ENCODE measurements at regions not wholly inside any gene's neighbourhood (a gene's known extent, or its start where the extent isn't known, plus 50 kb on each side); places are given as distances from the start of the nearest gene placed in this dataset.

DNA sequence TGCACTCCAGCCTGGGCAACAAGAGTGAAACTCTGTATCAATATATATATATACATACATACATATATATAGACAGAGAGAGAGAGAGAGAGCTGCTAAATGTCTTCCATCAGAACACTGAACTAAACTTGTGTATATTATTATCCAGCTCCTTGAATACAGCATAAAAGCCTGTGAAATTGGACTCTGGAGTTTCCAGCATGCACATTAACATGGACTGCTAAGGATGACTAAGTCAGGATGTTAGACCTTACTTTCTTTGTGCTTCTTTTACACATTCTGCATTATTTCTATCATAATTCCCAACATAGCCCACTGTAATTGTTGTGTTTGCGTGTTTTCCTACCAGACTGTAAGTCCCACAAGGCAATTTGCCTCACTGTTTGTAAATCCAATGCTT is 259.1 kb downstream of the TGFB2 start:
- Histone ChIP-seq H2BK20ac (ENCODE audit: low read length) (no peak overlapping the region), H3K27me3 (replicated peaks in 1 of 4; ENCODE audit: control insufficient read depth in 3 of 4, extremely low read depth in 1 of 4, insufficient read depth in 3 of 4, low read length in 3 of 4) (no peaks in the 10 kb centered on the region), H3K79me2 (ENCODE audit: control insufficient read depth in 1 of 2, insufficient read depth in 2 of 2, low read length in 2 of 2) (no peaks in the 10 kb centered on the region), H4K20me1 (replicated peaks in 1 of 2; ENCODE audit: control insufficient read depth in 1 of 2, insufficient read depth in 2 of 2, low read length in 2 of 2) (no peaks in the 10 kb centered on the region), H3K79me1 (ENCODE audit: low read depth, low read length) (no peaks in the 10 kb centered on the region), H3K23ac (ENCODE audit: insufficient read length) (no peak overlapping the region), H3K4me3 (ENCODE audit: extremely low read depth in 1 of 4, insufficient read depth in 2 of 4, low read depth in 3 of 4, low read length in 4 of 4) (no peak overlapping the region), H4K5ac (ENCODE audit: insufficient read length, low read depth, low read length) (no peak overlapping the region), H4K8ac (ENCODE audit: extremely low read depth, insufficient read depth, low read length) (no peak overlapping the region), H3K27ac (ENCODE audit: low read depth, low read length) (no peak overlapping the region), H3K23me2 (ENCODE audit: low read depth, low read length) (no peaks in the 10 kb centered on the region), H2AFZ (ENCODE audit: low read length) (no peak overlapping the region), H3K4me2 (ENCODE audit: insufficient read depth in 1 of 2, low read depth in 2 of 2, low read length in 2 of 2) (no peak overlapping the region), H3K56ac (replicated peaks; ENCODE audit: insufficient read length, low read depth, low read length) (no peak overlapping the region), H3K14ac (ENCODE audit: insufficient read length) (no peak overlapping the region), H3K9ac (replicated peaks in 1 of 4; ENCODE audit: extremely low read depth in 1 of 4, low read depth in 3 of 4, low read length in 3 of 4) (no peak overlapping the region), H3K9me3 (ENCODE audit: insufficient read depth in 2 of 2, low read depth in 1 of 2, low read length in 1 of 2) (0 out of 4 replicates have a peak, but pooled peaks cover 0 to 3% of the 10 kb centered on the region in 2 experiments), H2BK120ac (replicated peaks; ENCODE audit: low read depth, low read length) (no peak overlapping the region), H3K36me3 (ENCODE audit: control insufficient read depth in 2 of 4, insufficient read depth in 4 of 4, low read length in 3 of 4) (no peaks in the 10 kb centered on the region), H3K4me1 (replicated peaks in 1 of 4; ENCODE audit: control insufficient read depth in 3 of 4, insufficient read depth in 4 of 4, low read length in 3 of 4) (no peaks in the 10 kb centered on the region), H3K4ac (replicated peaks; ENCODE audit: insufficient read length, low read depth, low read length) (no peak overlapping the region), H4K91ac (replicated peaks; ENCODE audit: insufficient read length, low read length) (no peak overlapping the region), H2BK5ac (ENCODE audit: low read depth, low read length) (no peak overlapping the region), H3K18ac (ENCODE audit: extremely low read depth, low read length) (no peak overlapping the region), H2BK15ac (ENCODE audit: low read length) (no peak overlapping the region), H2BK12ac (ENCODE audit: low read depth, low read length) (no peak overlapping the region), H2AK5ac (ENCODE audit: low read depth, low read length) (no peak overlapping the region)
- DNase-seq (ENCODE audit: low read depth in 1 of 2, low spot score in 2 of 2), result no peak
- WGBS, 2 experiments (ENCODE audit: extremely low coverage in 1 of 2, insufficient coverage in 1 of 2, insufficient read length in 1 of 2, insufficient replicate concordance in 2 of 2, low coverage in 1 of 2, low lambda C conversion rate in 2 of 2, missing lambda C conversion rate in 1 of 2), result 88% methylated on average over 1 of the region's 1 CpG; no CpG with 5 or more reads in 1 of the 2 experiments
- CTCF ChIA-PET (ENCODE audit: partially characterized antibody), result interaction anchor here (0.9 kb wide), 1 partner anchor 18 kb away, joined by 4 read pairs; no protein-coding TSS in a partner anchor
- POLR2A ChIA-PET (ENCODE audit: partially characterized antibody), result no interaction called here
- no peak for FAIRE-seq
- TF ChIP-seq POLR2A (IDR thresholded peaks at IDR 0.05; ENCODE audit: control extremely low read depth in 1 of 2, low read depth in 2 of 2, low read length in 2 of 2) (no peak), GABPA (IDR thresholded peaks at IDR 0.05; ENCODE audit: borderline replicate concordance, insufficient read depth, low read length) (no peak), EGR1 (IDR thresholded peaks at IDR 0.05; ENCODE audit: borderline replicate concordance, low read depth, low read length) (no peak), JUN (IDR thresholded peaks at IDR 0.05; ENCODE audit: low read depth, low read length) (no peak), CTCF (IDR thresholded peaks at IDR 0.05; ENCODE audit: control extremely low read depth in 1 of 3, insufficient read depth in 1 of 3, low read depth in 1 of 3, low read length in 3 of 3) (no peak), TAF1 (IDR thresholded peaks at IDR 0.05; ENCODE audit: low read depth, low read length) (no peak), POLR2AphosphoS5 (IDR thresholded peaks at IDR 0.05; ENCODE audit: low read depth, low read length) (no peak), ASH2L (IDR thresholded peaks at IDR 0.05; ENCODE audit: low read length) (no peak), YY1 (IDR thresholded peaks at IDR 0.05; ENCODE audit: low read depth, low read length) (no peak)
